Mesenchymal stem cell (in vitro differentiated cells and primary cell): ENCODE measurements at regions not wholly inside any gene's neighbourhood (a gene's known extent, or its start where the extent isn't known, plus 50 kb on each side); places are given as distances from the start of the nearest gene placed in this dataset.

Source experiments
- DNase-seq: peaks from one replicate; pipeline ENCODE4 v3.0.0-alpha.2; 2013
- H2AFZ ChIP-seq: one replicate; pipeline ENCODE4 v1.6.1; 2013; ENCODE audit warnings: low read depth, mild to moderate bottlenecking, control low read depth, inconsistent platforms, low read length, moderate library complexity
- H2AK5ac ChIP-seq: 2 replicates; pipeline ENCODE4 v1.6.1; 2013; ENCODE audit warnings: low read length, moderate library complexity, mild to moderate bottlenecking, inconsistent platforms; ENCODE audit not compliant: severe bottlenecking
- H2BK120ac ChIP-seq: one replicate; pipeline ENCODE4 v1.6.1; 2013; ENCODE audit warnings: low read depth, mild to moderate bottlenecking, inconsistent platforms, low read length, moderate library complexity
- H2BK12ac ChIP-seq, 2 experiments: one replicate each; pipeline ENCODE4 v1.6.1; 2013; ENCODE audit warnings: inconsistent platforms in 2 of 2, low read length in 2 of 2, mild to moderate bottlenecking in 2 of 2, moderate library complexity in 2 of 2, control low read depth in 1 of 2
- H2BK15ac ChIP-seq: one replicate; pipeline ENCODE4 v1.6.1; 2013; ENCODE audit warnings: mild to moderate bottlenecking, low read depth, inconsistent platforms; ENCODE audit not compliant: poor library complexity, severe bottlenecking
- H2BK5ac ChIP-seq: 2 replicates; pipeline ENCODE4 v1.6.1; 2013; ENCODE audit warnings: low read depth, mild to moderate bottlenecking, low read length, control low read depth, inconsistent platforms; ENCODE audit not compliant: poor library complexity, severe bottlenecking
- H3K14ac ChIP-seq, 2 experiments: one replicate each; pipeline ENCODE4 v1.6.1; 2013; ENCODE audit warnings: inconsistent platforms in 2 of 2, low read length in 2 of 2, control low read depth in 1 of 2, mild to moderate bottlenecking in 1 of 2, moderate library complexity in 1 of 2
- H3K18ac ChIP-seq, 2 experiments: one replicate each; pipeline ENCODE4 v1.6.1; 2013; ENCODE audit warnings: inconsistent platforms in 2 of 2, low read length in 2 of 2, control low read depth in 1 of 2, low read depth in 1 of 2, mild to moderate bottlenecking in 1 of 2
- H3K23ac ChIP-seq, 2 experiments: one replicate each; pipeline ENCODE4 v1.6.1; 2013; ENCODE audit warnings: inconsistent platforms in 2 of 2, low read length in 2 of 2, mild to moderate bottlenecking in 2 of 2, moderate library complexity in 2 of 2, control low read depth in 1 of 2
- H3K27ac ChIP-seq: 2 replicates; pipeline ENCODE4 v1.5.1; 2013; ENCODE audit warnings: mild to moderate bottlenecking, moderate library complexity, low read length, control low read depth, inconsistent platforms; ENCODE audit not compliant: poor library complexity, severe bottlenecking
- H3K27me3 ChIP-seq, 2 experiments: 2 replicates each; pipeline versions ENCODE4 v1.6.1 to v1.7.0; 2013; ENCODE audit warnings: low read length in 2 of 2, mild to moderate bottlenecking in 2 of 2, moderate library complexity in 2 of 2, control low read depth in 1 of 2, inconsistent platforms in 1 of 2; ENCODE audit not compliant: control insufficient read depth in 1 of 2, insufficient read depth in 1 of 2
- H3K36me3 ChIP-seq, 2 experiments: 2 replicates each; pipeline versions ENCODE4 v1.6.1 to v1.7.0; 2013; ENCODE audit warnings: low read length in 2 of 2, control low read depth in 1 of 2, inconsistent platforms in 1 of 2, low read depth in 1 of 2, mild to moderate bottlenecking in 1 of 2; ENCODE audit not compliant: insufficient read depth in 2 of 2, control insufficient read depth in 1 of 2
- H3K4ac ChIP-seq, 2 experiments: one replicate each; pipeline ENCODE4 v1.6.1; 2013; ENCODE audit warnings: inconsistent platforms in 2 of 2, low read length in 2 of 2, mild to moderate bottlenecking in 2 of 2, moderate library complexity in 2 of 2, control low read depth in 1 of 2, low read depth in 1 of 2
- H3K4me1 ChIP-seq: 2 replicates; pipeline ENCODE4 v1.6.1; 2013; ENCODE audit warnings: low read depth, low read length, control low read depth; ENCODE audit not compliant: control insufficient read depth, insufficient read depth
- H3K4me2 ChIP-seq: 2 replicates; pipeline ENCODE4 v1.6.1; 2013; ENCODE audit warnings: low read length, mild to moderate bottlenecking, inconsistent platforms; ENCODE audit not compliant: poor library complexity, severe bottlenecking
- H3K4me3 ChIP-seq, 2 experiments: 2 replicates each; pipeline versions ENCODE4 v1.5.1 to v1.7.0; 2013; ENCODE audit warnings: low read length in 2 of 2, mild to moderate bottlenecking in 2 of 2, control low read depth in 1 of 2, low read depth in 1 of 2; ENCODE audit not compliant: insufficient read depth in 1 of 2
- H3K79me1 ChIP-seq: replicated peaks from 2 replicates; pipeline ENCODE4 v1.6.1; 2013; ENCODE audit warnings: mild to moderate bottlenecking, control low read depth, low read length, inconsistent platforms; ENCODE audit not compliant: poor library complexity, severe bottlenecking
- H3K9ac ChIP-seq: 2 replicates; pipeline ENCODE4 v1.7.0; 2013; ENCODE audit warnings: mild to moderate bottlenecking, low read length, moderate library complexity
- H3K9me3 ChIP-seq: 2 replicates; pipeline ENCODE4 v1.7.0; 2013; ENCODE audit warnings: mild to moderate bottlenecking, low read length; ENCODE audit not compliant: control insufficient read depth
- H4K8ac ChIP-seq: one replicate; pipeline ENCODE4 v1.6.1; 2013; ENCODE audit warnings: inconsistent platforms, mild to moderate bottlenecking, low read length, moderate library complexity
- H4K91ac ChIP-seq: one replicate; pipeline ENCODE4 v1.6.1; 2013; ENCODE audit warnings: mild to moderate bottlenecking, low read length, inconsistent platforms
- WGBS: methylation state at CpG from one replicate; pipeline ENCODE4 v1.1.7; 2013; ENCODE audit warnings: mixed read lengths; 5-methylcytosine and 5-hydroxymethylcytosine counted together

DNA sequence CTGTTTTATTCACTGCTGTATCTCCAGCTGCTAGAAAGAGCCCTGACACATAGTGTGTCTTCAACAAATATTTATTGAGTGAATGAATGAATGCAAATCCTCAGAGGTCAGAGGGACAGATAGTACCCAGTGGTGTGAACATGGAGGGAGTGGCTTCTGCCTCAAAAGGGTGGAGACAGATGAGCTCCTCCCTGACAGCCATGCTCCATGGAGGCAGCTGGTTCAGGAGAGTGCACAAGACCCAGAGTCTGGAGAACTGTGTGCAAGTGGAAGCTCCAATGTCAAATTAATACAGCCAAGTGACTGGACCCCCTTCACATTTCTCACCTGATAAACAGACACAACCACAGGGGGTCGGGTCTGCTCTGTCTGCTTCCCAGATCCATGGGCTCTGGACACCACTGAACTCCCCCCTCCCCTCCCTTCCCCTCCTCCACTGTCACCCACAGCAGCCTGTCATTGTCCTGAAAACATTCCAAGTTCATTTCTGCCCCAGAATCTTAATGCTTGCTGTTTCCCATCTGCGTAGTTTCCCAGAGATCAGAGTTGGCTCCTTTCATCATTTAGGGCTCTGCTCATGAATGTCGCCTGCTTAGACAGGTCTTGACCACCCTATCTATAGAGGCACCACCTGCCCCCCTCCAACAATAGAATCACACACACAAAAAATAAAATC is 312.9 kb upstream of the PODXL start:
- no peaks in the 10 kb centered on the region for H3K79me1 ChIP-seq
- H4K8ac ChIP-seq, result no peak overlapping the region
- no peak overlapping the region for H3K4ac ChIP-seq
- no peak overlapping the region for H2BK120ac ChIP-seq
- WGBS, result 76% methylated on average over 3 of the region's 3 CpGs
- H3K4me3 ChIP-seq, result no peak overlapping the region
- H3K36me3 ChIP-seq, result no peaks in the 10 kb centered on the region
- no peak overlapping the region for H3K18ac ChIP-seq
- H3K4me2 ChIP-seq, result no peak overlapping the region
- no peak overlapping the region for H2BK15ac ChIP-seq
- no peak overlapping the region for H3K27ac ChIP-seq
- H2BK12ac ChIP-seq, result no peak overlapping the region
- H2AK5ac ChIP-seq, result no peak overlapping the region
- no peak overlapping the region for H3K23ac ChIP-seq
- no peaks in the 10 kb centered on the region for H3K9me3 ChIP-seq
- DNase-seq, result no peak
- no peak overlapping the region for H3K14ac ChIP-seq
- H2AFZ ChIP-seq, result no peak overlapping the region
- H4K91ac ChIP-seq, result no peak overlapping the region
- no peak overlapping the region for H2BK5ac ChIP-seq
- no peaks in the 10 kb centered on the region for H3K4me1 ChIP-seq
- no peak overlapping the region for H3K9ac ChIP-seq
- H3K27me3 ChIP-seq, result peaks cover 0 to 75% of the 10 kb centered on the region in 2 experiments

DNA sequence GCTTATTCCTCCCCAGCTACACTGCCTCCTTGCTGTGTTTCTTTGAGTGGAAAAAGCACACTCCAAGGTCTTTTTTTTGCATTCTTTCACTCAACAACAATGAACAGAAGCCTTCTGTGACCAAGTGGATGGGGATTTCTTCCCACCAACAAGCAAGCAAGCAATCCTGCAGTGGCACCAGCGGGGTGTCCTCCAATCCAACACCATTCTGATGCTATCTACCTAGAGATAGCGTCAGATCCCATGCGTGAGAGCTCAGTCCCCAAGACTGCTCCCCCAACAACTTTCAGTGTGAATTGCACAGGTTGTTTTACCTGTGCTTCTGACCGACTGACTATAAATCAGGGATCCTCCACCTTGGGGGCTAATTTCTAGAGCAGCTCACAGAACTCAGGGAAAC is 311.0 kb upstream of the PODXL start:
- Histone ChIP-seq H3K9me3 (no peaks in the 10 kb centered on the region), H3K4me2 (no peak overlapping the region), H3K18ac (no peak overlapping the region), H3K36me3 (no peaks in the 10 kb centered on the region), H3K79me1 (no peaks in the 10 kb centered on the region), H3K4me3 (no peak overlapping the region), H2BK120ac (no peak overlapping the region), H3K14ac (no peak overlapping the region), H2BK12ac (no peak overlapping the region), H2AK5ac (no peak overlapping the region), H2BK15ac (no peak overlapping the region), H2BK5ac (no peak overlapping the region), H3K23ac (no peak overlapping the region), H4K91ac (no peak overlapping the region), H2AFZ (no peak overlapping the region), H3K27ac (no peak overlapping the region), H3K4ac (no peak overlapping the region), H3K9ac (no peak overlapping the region), H4K8ac (no peak overlapping the region), H3K27me3 (peaks cover 0 to 69% of the 10 kb centered on the region in 2 experiments), H3K4me1 (no peaks in the 10 kb centered on the region)
- no peak for DNase-seq
- 52% methylated on average over 3 of the region's 4 CpGs for WGBS

DNA sequence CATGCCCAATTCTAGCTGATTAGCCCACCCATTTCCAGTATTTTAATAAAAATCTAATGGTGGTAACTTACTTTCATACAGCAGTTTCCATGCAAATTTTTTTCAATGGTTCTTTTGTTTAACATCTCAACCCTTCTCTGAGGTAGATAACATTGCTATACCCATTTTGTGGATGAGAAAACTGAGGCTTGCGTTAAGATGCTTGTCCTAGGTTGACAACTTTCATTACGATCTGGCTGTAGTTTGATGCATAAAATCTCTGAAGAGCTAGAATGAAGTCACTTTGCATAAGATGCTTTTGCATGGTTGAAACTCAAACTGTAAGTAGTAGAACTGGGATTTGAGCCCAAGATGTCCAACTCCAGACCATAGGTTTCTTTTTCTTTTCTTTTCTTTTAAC is 309.5 kb upstream of the PODXL start:
- Histone ChIP-seq H3K23ac (no peak overlapping the region), H2BK15ac (no peak overlapping the region), H4K91ac (no peak overlapping the region), H3K4me3 (no peak overlapping the region), H3K4me1 (peaks cover 3% of the 10 kb centered on the region), H3K4me2 (no peak overlapping the region), H3K79me1 (no peaks in the 10 kb centered on the region), H3K9ac (no peak overlapping the region), H2AFZ (no peak overlapping the region), H2BK5ac (no peak overlapping the region), H3K18ac (no peak overlapping the region), H2BK12ac (no peak overlapping the region), H3K4ac (no peak overlapping the region), H3K27ac (no peak overlapping the region), H3K9me3 (no peaks in the 10 kb centered on the region), H2BK120ac (no peak overlapping the region), H3K36me3 (no peaks in the 10 kb centered on the region), H2AK5ac (no peak overlapping the region), H4K8ac (no peak overlapping the region), H3K14ac (no peak overlapping the region), H3K27me3 (peaks cover 0 to 55% of the 10 kb centered on the region in 2 experiments)
- DNase-seq, result no peak
- 85% methylated on average over 2 of the region's 2 CpGs for WGBS

DNA sequence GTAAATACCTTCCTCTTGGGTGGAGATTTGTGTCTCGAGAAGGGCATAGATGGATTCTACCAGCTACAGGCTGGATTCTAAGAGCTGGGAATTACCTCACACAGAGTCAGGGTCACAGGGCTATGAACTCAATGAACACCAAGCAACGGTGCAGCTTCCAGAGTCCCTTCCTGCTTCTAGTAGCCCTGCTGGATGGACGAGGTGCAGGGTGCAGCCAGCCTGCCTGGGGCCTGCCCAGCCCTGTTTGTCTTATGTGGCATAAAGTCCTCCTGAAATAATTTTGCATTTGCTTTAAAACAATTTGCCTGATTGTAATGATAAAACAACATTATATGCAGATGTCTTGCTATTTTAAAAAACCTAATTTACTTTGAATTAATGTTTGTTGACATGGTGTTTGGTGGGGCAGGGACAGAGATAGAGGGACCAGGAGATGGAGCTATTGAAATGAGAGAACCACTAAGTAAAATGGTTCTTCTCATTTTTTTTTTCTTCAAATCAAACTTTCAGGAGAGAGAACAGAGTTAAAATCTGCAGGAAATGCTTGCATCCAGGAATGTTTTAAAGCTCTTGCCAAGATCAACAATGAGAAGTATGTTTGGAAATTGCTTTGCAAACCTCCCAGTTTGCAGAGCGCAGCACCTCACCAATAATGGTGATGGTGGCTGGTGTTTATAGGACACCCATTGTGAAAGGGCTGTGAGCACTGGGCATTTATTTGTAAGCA is 305.4 kb upstream of the PODXL start:
- no peak overlapping the region for H2AK5ac ChIP-seq
- no peak overlapping the region for H3K9ac ChIP-seq
- H2BK120ac ChIP-seq, result no peak overlapping the region
- H3K4me1 ChIP-seq, result peaks cover 3% of the 10 kb centered on the region
- DNase-seq, result no peak
- no peak overlapping the region for H3K27ac ChIP-seq
- no peaks in the 10 kb centered on the region for H3K79me1 ChIP-seq
- no peak overlapping the region for H2BK15ac ChIP-seq
- no peak overlapping the region for H3K4me3 ChIP-seq
- H3K27me3 ChIP-seq, result peaks cover 4 to 44% of the 10 kb centered on the region in 2 experiments
- no peak overlapping the region for H3K18ac ChIP-seq
- WGBS, result 48% methylated on average over 4 of the region's 4 CpGs
- H2AFZ ChIP-seq, result no peak overlapping the region
- H3K23ac ChIP-seq, result no peak overlapping the region
- no peak overlapping the region for H2BK12ac ChIP-seq
- H2BK5ac ChIP-seq, result no peak overlapping the region
- no peak overlapping the region for H3K4ac ChIP-seq
- no peak overlapping the region for H3K14ac ChIP-seq
- no peaks in the 10 kb centered on the region for H3K36me3 ChIP-seq
- no peak overlapping the region for H4K91ac ChIP-seq
- no peak overlapping the region for H3K4me2 ChIP-seq
- H4K8ac ChIP-seq, result no peak overlapping the region
- H3K9me3 ChIP-seq, result no peaks in the 10 kb centered on the region
